Mucosa of rectum (tissue), 2 donors: ENCODE measurements at regions not wholly inside any gene's neighbourhood (a gene's known extent, or its start where the extent isn't known, plus 50 kb on each side); places are given as distances from the start of the nearest gene placed in this dataset.

ENCODE experiments used
- H3K27ac ChIP-seq, 2 donors: one replicate each; pipeline ENCODE4 v1.7.0; 2013; ENCODE audit warnings: inconsistent platforms in 2 of 2, low read depth in 2 of 2, low read length in 2 of 2
- H3K27me3 ChIP-seq, 2 donors: one replicate each; pipeline ENCODE4 v1.7.0; 2013; ENCODE audit warnings: low read length in 2 of 2; ENCODE audit not compliant: control insufficient read depth in 2 of 2, insufficient read depth in 2 of 2
- H3K36me3 ChIP-seq, 2 donors: one replicate each; pipeline ENCODE4 v1.7.0; 2013; ENCODE audit warnings: low read length in 2 of 2; ENCODE audit not compliant: control insufficient read depth in 2 of 2, insufficient read depth in 2 of 2
- H3K4me1 ChIP-seq, 2 donors: one replicate each; pipeline ENCODE4 v1.7.0; 2013; ENCODE audit warnings: low read length in 2 of 2, mild to moderate bottlenecking in 1 of 2; ENCODE audit not compliant: control insufficient read depth in 2 of 2, insufficient read depth in 2 of 2
- H3K4me3 ChIP-seq, 2 donors: one replicate each; pipeline ENCODE4 v1.7.0; 2013; ENCODE audit warnings: low read length in 2 of 2
- H3K9ac ChIP-seq, 2 donors: one replicate each; pipeline ENCODE4 v1.7.0; 2013; ENCODE audit warnings: low read length in 2 of 2, low read depth in 1 of 2, mild to moderate bottlenecking in 1 of 2
- H3K9me3 ChIP-seq, 2 donors: one replicate each; pipeline ENCODE4 v1.7.0; 2013; ENCODE audit warnings: low read length in 2 of 2; ENCODE audit not compliant: control insufficient read depth in 2 of 2
- donor health status: healthy.
- donor health status: Normal muscosa, but diverticular disease.

DNA sequence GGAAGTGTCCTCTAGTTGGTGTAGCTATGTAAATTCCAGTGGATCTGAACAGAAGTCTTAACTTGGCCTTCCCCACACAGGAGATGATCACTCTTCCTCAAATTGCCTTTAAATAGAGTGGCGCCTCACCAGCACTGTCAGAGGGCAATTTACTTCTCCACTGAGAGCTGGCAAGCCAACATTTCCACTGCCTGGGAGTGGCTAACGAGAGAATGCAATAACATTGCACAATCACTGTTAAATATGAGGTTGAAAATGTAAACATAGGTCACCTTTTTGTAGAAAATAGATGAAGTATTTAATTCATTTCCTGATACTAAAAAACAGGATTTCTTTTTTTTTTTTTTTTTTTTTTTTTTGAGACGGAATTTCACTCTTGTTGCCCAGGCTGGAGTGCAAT is 55.4 kb upstream of the UBL3 start:
- H3K36me3 ChIP-seq: no peaks in the 10 kb centered on the region
- peaks cover 24 to 42% of the 10 kb centered on the region in 2 donors for H3K4me1 ChIP-seq
- H3K9me3 ChIP-seq: no peaks in the 10 kb centered on the region
- H3K27me3 ChIP-seq: no peaks in the 10 kb centered on the region
- peak overlapping the region; percentile 78 to 81 for H3K27ac ChIP-seq
- peak overlapping the region in 1 of 2 donors; percentile 30 for H3K9ac ChIP-seq
- no peak overlapping the region for H3K4me3 ChIP-seq

DNA sequence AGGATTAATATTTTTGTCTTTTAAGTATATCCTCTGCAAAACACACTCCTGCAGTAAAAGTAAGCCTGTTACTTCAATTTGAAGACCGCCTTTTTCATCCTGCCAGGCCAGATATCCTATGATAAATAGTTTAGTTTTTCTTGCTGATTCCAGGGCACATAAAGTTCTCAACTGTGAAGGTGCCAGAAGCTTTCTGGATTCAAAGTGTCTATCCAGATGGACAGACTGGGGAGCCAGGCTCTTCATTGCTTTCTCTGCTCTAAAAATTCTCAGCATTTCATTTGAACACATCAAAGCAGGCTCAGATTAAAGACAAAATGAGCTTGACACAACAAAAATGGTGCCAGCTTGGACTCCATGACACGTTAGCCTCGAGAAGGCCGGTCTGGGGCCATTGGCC is 53.6 kb upstream of the UBL3 start:
- Histone ChIP-seq H3K4me1 (peaks cover 24 to 42% of the 10 kb centered on the region in 2 donors), H3K36me3 (no peaks in the 10 kb centered on the region), H3K9ac (peak overlapping the region in 1 of 2 donors; percentile 3), H3K9me3 (no peaks in the 10 kb centered on the region), H3K4me3 (no peak overlapping the region), H3K27ac (peak overlapping the region; percentile 5 to 52), H3K27me3 (no peaks in the 10 kb centered on the region)

DNA sequence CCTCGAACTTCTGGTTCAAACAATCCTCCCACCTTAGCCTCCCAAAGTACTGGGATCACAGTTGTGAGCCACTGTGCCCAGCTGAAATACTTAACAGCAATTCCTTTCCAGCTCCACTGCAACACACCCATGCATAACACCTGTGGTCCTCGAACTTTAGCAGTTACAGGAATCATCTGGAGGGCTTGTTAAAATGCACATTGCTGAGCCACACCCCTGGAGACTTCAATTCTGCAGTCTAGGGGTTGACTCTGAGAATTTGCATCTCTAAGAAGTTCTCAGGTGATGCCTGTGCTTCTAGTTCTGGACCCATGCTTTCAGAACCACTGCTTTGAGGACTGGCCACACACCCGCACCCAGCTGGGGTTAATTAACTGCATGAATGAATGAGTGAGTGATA is 53.1 kb upstream of the UBL3 start:
- Histone ChIP-seq H3K4me1 (peaks cover 24 to 42% of the 10 kb centered on the region in 2 donors), H3K9me3 (no peaks in the 10 kb centered on the region), H3K36me3 (no peaks in the 10 kb centered on the region), H3K4me3 (peak overlapping the region in 1 of 2 donors; percentile 18), H3K27me3 (no peaks in the 10 kb centered on the region), H3K27ac (peak overlapping the region in 1 of 2 donors; percentile 52), H3K9ac (peak overlapping the region in 1 of 2 donors; percentile 20)

DNA sequence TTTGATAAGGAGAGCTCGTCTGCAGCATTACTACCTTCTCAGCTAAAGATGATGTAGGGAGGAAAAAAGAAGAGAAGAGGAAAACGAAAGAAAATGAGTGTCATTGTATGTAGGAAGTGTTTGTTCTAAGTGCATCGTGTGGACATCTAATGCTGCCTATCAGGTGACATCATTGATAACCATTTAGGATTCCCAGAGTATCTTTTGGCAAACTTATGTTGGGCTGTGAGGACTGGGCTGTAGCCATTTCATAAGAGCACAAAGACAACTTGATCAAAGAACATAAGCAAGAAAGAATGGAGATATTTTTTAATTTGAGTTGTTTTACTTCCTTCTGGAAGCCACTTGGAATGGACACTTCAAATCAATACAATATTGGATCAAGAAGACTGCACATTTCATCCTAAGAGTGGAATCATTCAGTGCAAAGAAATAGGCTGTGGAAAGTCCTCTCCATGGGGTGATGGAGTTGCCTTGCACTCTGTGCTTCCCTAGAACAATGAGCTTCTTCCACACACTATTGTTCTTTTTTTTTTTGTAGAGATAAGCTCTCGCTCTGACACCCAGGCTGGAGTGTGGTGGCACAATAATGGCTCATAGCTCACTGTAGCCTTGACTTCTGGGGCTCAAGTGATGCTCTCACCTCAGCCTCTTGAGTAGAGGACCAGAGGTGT is 52.4 kb upstream of the UBL3 start:
- Histone ChIP-seq H3K4me3 (peak overlapping the region in 1 of 2 donors; percentile 27), H3K9me3 (no peaks in the 10 kb centered on the region), H3K9ac (peak overlapping the region in 1 of 2 donors; percentile 35), H3K27ac (peak overlapping the region; percentile 61 to 73), H3K4me1 (peaks cover 24 to 42% of the 10 kb centered on the region in 2 donors), H3K36me3 (no peaks in the 10 kb centered on the region), H3K27me3 (no peaks in the 10 kb centered on the region)

DNA sequence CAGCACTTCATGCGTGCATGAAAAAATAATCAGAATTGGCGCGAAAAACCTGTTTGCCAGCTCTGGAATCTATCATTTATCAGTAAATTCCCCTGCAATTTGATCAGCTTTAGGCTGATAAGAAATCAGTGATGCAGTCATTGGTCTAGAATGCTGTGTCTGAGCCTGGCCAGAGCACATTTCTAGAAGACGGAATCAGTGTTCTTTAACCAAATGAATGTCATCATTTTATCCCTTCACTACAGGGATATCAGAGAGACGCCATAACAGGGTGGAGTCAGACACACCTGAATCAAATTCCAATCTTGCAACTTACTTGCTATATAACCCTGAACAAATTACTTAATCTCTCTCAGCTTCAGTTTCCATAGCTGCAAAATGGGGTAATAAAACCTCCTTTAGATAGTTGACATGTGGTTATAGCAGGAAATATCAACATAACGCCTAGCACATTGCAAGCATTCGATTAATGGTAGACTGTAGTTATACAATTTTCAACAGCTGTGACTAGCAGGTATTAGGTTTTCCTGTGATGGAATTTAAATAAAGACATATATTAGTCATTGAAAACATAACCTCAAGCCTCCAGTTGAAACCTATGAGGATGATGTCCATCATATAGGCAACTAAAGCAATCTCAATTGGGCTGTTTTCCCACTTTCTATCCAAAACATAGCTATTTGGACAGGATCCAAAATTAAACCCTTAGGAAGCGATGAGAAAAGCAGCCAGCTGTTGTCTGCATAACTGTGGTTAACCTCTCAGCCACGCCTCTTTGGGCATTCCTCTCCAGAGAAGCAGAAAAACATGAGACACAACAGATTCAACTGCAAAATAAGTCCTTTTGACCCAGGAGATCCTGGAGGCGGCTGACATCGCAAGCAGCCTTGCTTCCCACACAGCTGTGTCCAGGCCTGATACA is 51.6 kb upstream of the UBL3 start:
- Histone ChIP-seq H3K9me3 (no peaks in the 10 kb centered on the region), H3K27ac (peak overlapping the region; percentile 61 to 73), H3K4me3 (peak overlapping the region in 1 of 2 donors; percentile 27), H3K27me3 (no peaks in the 10 kb centered on the region), H3K4me1 (peaks cover 24 to 42% of the 10 kb centered on the region in 2 donors), H3K9ac (peak overlapping the region in 1 of 2 donors; percentile 35), H3K36me3 (no peaks in the 10 kb centered on the region)
